SU-DHL-6 (cell line): ENCODE measurements at regions not wholly inside any gene's neighbourhood (a gene's known extent, or its start where the extent isn't known, plus 50 kb on each side); places are given as distances from the start of the nearest gene placed in this dataset.

Source experiments
- H2AFZ ChIP-seq: fragments of 200-600 bp; sonication (generic); 2 replicates; pipeline ENCODE4 v1.6.1; 2014; ENCODE audit warnings: low read depth, mild to moderate bottlenecking, moderate library complexity, mixed read lengths, antibody characterized with exemption, low read length; ENCODE audit not compliant: severe bottlenecking
- H3F3A ChIP-seq: fragments of 200-600 bp; shearing (Covaris generic); 2 replicates; pipeline ENCODE4 v1.6.0; 2016; ENCODE audit warnings: antibody characterized with exemption, mild to moderate bottlenecking; ENCODE audit not compliant: insufficient read depth
- H3K27ac ChIP-seq: fragments of 200-600 bp; sonication (generic); 2 replicates; pipeline ENCODE4 v1.5.1; 2016; ENCODE audit warnings: low read depth, mild to moderate bottlenecking, low read length, moderate library complexity, mixed read lengths
- H3K27me3 ChIP-seq: fragments of 200-600 bp; sonication (generic), shearing (Covaris generic); 2 replicates; pipeline ENCODE4 v1.6.0; 2014; ENCODE audit warnings: mild to moderate bottlenecking, low read length
- H3K36me3 ChIP-seq: fragments of 200-600 bp; sonication (generic); 2 replicates; pipeline ENCODE4 v1.6.1; 2014; ENCODE audit warnings: mild to moderate bottlenecking, low read length, mixed read lengths
- H3K4me2 ChIP-seq: fragments of 300-600, 200-600 bp; shearing (Covaris generic), sonication (generic); 2 replicates; pipeline ENCODE4 v1.6.0; 2014; ENCODE audit warnings: low read length, low read depth, mild to moderate bottlenecking; ENCODE audit not compliant: poor library complexity, severe bottlenecking
- H3K4me3 ChIP-seq: fragments of 200-600 bp; sonication (generic); 2 replicates; pipeline ENCODE4 v1.5.1; 2014; ENCODE audit warnings: antibody characterized with exemption, low read length, mild to moderate bottlenecking, mixed read lengths; ENCODE audit not compliant: insufficient read depth, poor library complexity, severe bottlenecking
- H3K79me2 ChIP-seq: fragments of 200-600 bp; sonication (generic); 2 replicates; pipeline ENCODE4 v1.6.1; 2014; ENCODE audit warnings: mild to moderate bottlenecking, low read length, moderate library complexity; ENCODE audit not compliant: insufficient read depth
- H3K9ac ChIP-seq: fragments of 200-600 bp; sonication (generic); 2 replicates; pipeline ENCODE4 v1.7.0; 2014; ENCODE audit warnings: mild to moderate bottlenecking, low read length
- H3K9me2 ChIP-seq: fragments of 200-600 bp; sonication (generic); replicated peaks from 2 replicates; pipeline ENCODE4 v1.6.1; 2014; ENCODE audit warnings: low read length; ENCODE audit not compliant: insufficient read depth
- H3K9me3 ChIP-seq: fragments of 200-600 bp; sonication (generic); 2 replicates; pipeline ENCODE4 v1.6.1; 2014; ENCODE audit warnings: low read length, mixed read lengths; ENCODE audit not compliant: insufficient read depth
- H4K20me1 ChIP-seq: fragments of 200-600 bp; sonication (generic); 2 replicates; pipeline ENCODE4 v1.6.1; 2014; ENCODE audit warnings: low read depth, mild to moderate bottlenecking, antibody characterized with exemption, low read length, moderate library complexity, mixed read lengths
- CTCF ChIP-seq: fragments of 200-600 bp; sonication (generic); IDR thresholded peaks from one replicate; pipeline ENCODE4 v1.5.1; 2017; ENCODE audit warnings: antibody characterized with exemption, mild to moderate bottlenecking, low read length, moderate library complexity; ENCODE audit not compliant: insufficient read depth, poor library complexity, severe bottlenecking
- EZH2phosphoT487 ChIP-seq: fragments of 200-600 bp; sonication (generic), shearing (Covaris generic); conservative IDR thresholded peaks from 2 replicates; pipeline ENCODE4 v1.6.1; 2018; ENCODE audit warnings: mild to moderate bottlenecking, antibody characterized with exemption, low read length, moderate library complexity, mixed read lengths

- no peaks in the 10 kb centered on the region for H3K27me3 ChIP-seq
- H3K9me2 ChIP-seq = no peaks in the 10 kb centered on the region
- H3K9me3 ChIP-seq = no peaks in the 10 kb centered on the region
- no peaks in the 10 kb centered on the region for H3K36me3 ChIP-seq
- TF ChIP-seq CTCF (no peak), EZH2phosphoT487 (no peak)
- no peaks in the 10 kb centered on the region for H3F3A ChIP-seq
- no peaks in the 10 kb centered on the region for H4K20me1 ChIP-seq
- no peaks in the 10 kb centered on the region for H3K79me2 ChIP-seq
- no peak overlapping the region for H3K4me2 ChIP-seq
- no peak overlapping the region for H2AFZ ChIP-seq
- H3K9ac ChIP-seq = no peak overlapping the region
- no peak overlapping the region for H3K4me3 ChIP-seq
- H3K27ac ChIP-seq = no peak overlapping the region
Observed at GRCh38 chr6:91744566-91744965, 1157.7 kb upstream of the MAP3K7 start.

DNA sequence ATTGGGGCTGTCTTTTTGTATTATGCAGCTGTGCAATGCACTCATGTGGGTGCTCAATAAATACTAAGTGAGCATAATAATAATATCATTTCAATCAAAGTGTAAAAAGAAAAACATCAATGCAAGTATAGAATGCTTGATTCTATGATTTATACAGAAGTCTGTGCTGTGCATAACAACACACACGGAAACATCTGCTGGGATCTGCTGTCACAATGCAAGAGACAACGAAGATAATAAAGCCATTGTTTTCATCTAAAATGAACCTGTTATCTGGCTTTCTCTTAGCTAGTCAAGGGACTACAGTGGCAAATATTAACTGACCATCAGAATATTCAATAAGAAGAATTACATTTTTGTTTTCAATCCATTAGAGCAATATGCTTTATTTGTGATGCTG is 1156.9 kb upstream of the MAP3K7 start:
- H4K20me1 ChIP-seq = no peaks in the 10 kb centered on the region
- TF ChIP-seq CTCF (no peak), EZH2phosphoT487 (no peak)
- H3K27ac ChIP-seq = no peak overlapping the region
- H3K27me3 ChIP-seq = no peaks in the 10 kb centered on the region
- no peaks in the 10 kb centered on the region for H3K36me3 ChIP-seq
- no peaks in the 10 kb centered on the region for H3K9me3 ChIP-seq
- H3K9me2 ChIP-seq = no peaks in the 10 kb centered on the region
- no peak overlapping the region for H2AFZ ChIP-seq
- H3K4me2 ChIP-seq = no peak overlapping the region
- H3F3A ChIP-seq = no peaks in the 10 kb centered on the region
- no peaks in the 10 kb centered on the region for H3K79me2 ChIP-seq
- no peak overlapping the region for H3K4me3 ChIP-seq
- no peak overlapping the region for H3K9ac ChIP-seq

- Histone ChIP-seq H3K27ac (no peak overlapping the region), H3K27me3 (no peaks in the 10 kb centered on the region), H3K9me3 (no peaks in the 10 kb centered on the region), H3K79me2 (no peaks in the 10 kb centered on the region), H3K9ac (no peak overlapping the region), H4K20me1 (no peaks in the 10 kb centered on the region), H3F3A (no peaks in the 10 kb centered on the region), H3K4me2 (no peak overlapping the region), H2AFZ (no peak overlapping the region), H3K4me3 (no peak overlapping the region), H3K36me3 (no peaks in the 10 kb centered on the region), H3K9me2 (no peaks in the 10 kb centered on the region)
- TF ChIP-seq EZH2phosphoT487 (no peak), CTCF (no peak)
Observed at GRCh38 chr6:91731939-91732338, 1145.1 kb upstream of the MAP3K7 start.

- no peak overlapping the region for H2AFZ ChIP-seq
- H3K36me3 ChIP-seq = no peaks in the 10 kb centered on the region
- no peaks in the 10 kb centered on the region for H3K79me2 ChIP-seq
- H3K9me3 ChIP-seq = no peaks in the 10 kb centered on the region
- no peaks in the 10 kb centered on the region for H3K27me3 ChIP-seq
- H3K4me2 ChIP-seq = no peak overlapping the region
- TF ChIP-seq EZH2phosphoT487 (no peak), CTCF (no peak)
- H3K9me2 ChIP-seq = no peaks in the 10 kb centered on the region
- H4K20me1 ChIP-seq = no peaks in the 10 kb centered on the region
- no peak overlapping the region for H3K27ac ChIP-seq
- no peak overlapping the region for H3K9ac ChIP-seq
- H3K4me3 ChIP-seq = no peak overlapping the region
- no peaks in the 10 kb centered on the region for H3F3A ChIP-seq
Observed at GRCh38 chr6:91730710-91731109, 1143.8 kb upstream of the MAP3K7 start.
